ENCODE measurements at regions not wholly inside any gene's neighbourhood (a gene's known extent, or its start where the extent isn't known, plus 50 kb on each side); places are given as distances from the start of the nearest gene placed in this dataset.

GRCh38 chr9:638152-638551 lies 203.3 kb upstream of the DMRT1 start:
- TF ChIP-seq CTCF (IDR thresholded peaks at IDR 0.05; ENCODE audit: low read depth, low read length) (no peak), EZH2phosphoT487 (IDR thresholded peaks at IDR 0.05; ENCODE audit: low read depth) (no peak)

Measured in OCI-LY3 (cell line).